PC-3 (cell line): ENCODE measurements at regions not wholly inside any gene's neighbourhood (a gene's known extent, or its start where the extent isn't known, plus 50 kb on each side); places are given as distances from the start of the nearest gene placed in this dataset.

ENCODE experiments used
- ATAC-seq: fragments of 200-7000 bp; cut with Tn5 transposase; 2 replicates; pipeline ENCODE4 v1.9.1; 2020; ENCODE audit warnings: mild to moderate bottlenecking, moderate library complexity
- BruUV-seq: library from RNA; stranded (reverse); fragments of 400-500 nt; replicated peaks from 2 replicates; lab custom pipeline; 2021; lab: Mats Ljungman, UMichigan
- CTCF ChIA-PET: fragments of 300-600 bp; sonication (Branson Sonifier 250); formaldehyde crosslinking; loops from one replicate; lab custom pipeline; 2022; ENCODE audit warnings: antibody characterized with exemption; lab: Charles Lee
- POLR2A ChIA-PET: fragments of 300-600 bp; sonication (Branson Sonifier 250); formaldehyde crosslinking; loops from one replicate; lab custom pipeline; 2022; ENCODE audit warnings: antibody characterized with exemption; ENCODE audit not compliant: unreplicated experiment; lab: Charles Lee
- DNase-seq: peaks from one replicate; pipeline ENCODE4 v3.0.0-alpha.2; 2015
- H2AFZ ChIP-seq: fragments of 300-600 bp; sonication (generic); 2 replicates; pipeline ENCODE4 v1.6.0; 2016; ENCODE audit warnings: antibody characterized with exemption, low read length
- H3F3A ChIP-seq: fragments of 300-600 bp; sonication (generic); one replicate; pipeline ENCODE4 v1.6.0; 2017; ENCODE audit warnings: antibody characterized with exemption, low read length, control low read depth, mild to moderate bottlenecking; ENCODE audit not compliant: unreplicated experiment
- H3K27ac ChIP-seq: fragments of 300-600 bp; sonication (generic); 2 replicates; pipeline ENCODE4 v1.5.1; 2016; ENCODE audit warnings: mild to moderate bottlenecking, low read length
- H3K27me3 ChIP-seq: fragments of 300-600 bp; sonication (generic); 2 replicates; pipeline ENCODE4 v1.6.1; 2016; ENCODE audit warnings: low read length, mixed read lengths
- H3K36me3 ChIP-seq: fragments of 300-600 bp; sonication (generic); 2 replicates; pipeline ENCODE4 v1.6.1; 2016; ENCODE audit warnings: low read depth, mixed run types, low read length, mixed read lengths
- H3K4me1 ChIP-seq: fragments of 300-600 bp; sonication (generic); 2 replicates; pipeline ENCODE4 v1.5.1; 2016; ENCODE audit warnings: low read length; ENCODE audit not compliant: insufficient read depth
- H3K4me2 ChIP-seq: fragments of 300-600 bp; sonication (generic); 2 replicates; pipeline ENCODE4 v1.6.0; 2016; ENCODE audit warnings: low read length
- H3K4me3 ChIP-seq: fragments of 300-600 bp; sonication (generic); 2 replicates; pipeline ENCODE4 v1.5.1; 2016; ENCODE audit warnings: mild to moderate bottlenecking, low read length, mixed read lengths
- H3K79me2 ChIP-seq: fragments of 300-600 bp; sonication (generic); 2 replicates; pipeline ENCODE4 v1.6.1; 2017; ENCODE audit warnings: low read length, mixed read lengths
- H3K9ac ChIP-seq: fragments of 300-600 bp; sonication (generic); 2 replicates; pipeline ENCODE4 v1.6.0; 2016; ENCODE audit warnings: mild to moderate bottlenecking, low read length
- H3K9me2 ChIP-seq: fragments of 300-600 bp; sonication (generic); replicated peaks from 2 replicates; pipeline ENCODE4 v1.6.1; 2016; ENCODE audit warnings: mixed run types, low read length, mixed read lengths
- H3K9me3 ChIP-seq: fragments of 300-600 bp; sonication (generic); 2 replicates; pipeline ENCODE4 v1.6.1; 2016; ENCODE audit warnings: low read length, mixed read lengths
- H4K20me1 ChIP-seq: fragments of 300-600 bp; sonication (generic); 2 replicates; pipeline ENCODE4 v1.6.1; 2016; ENCODE audit warnings: low read length, mixed read lengths
- CTCF ChIP-seq: fragments of 300-600 bp; sonication (generic); conservative IDR thresholded peaks from 2 replicates; pipeline ENCODE4 v1.5.1; 2017; ENCODE audit warnings: antibody characterized with exemption, low read depth, mild to moderate bottlenecking, low read length
- EZH2 ChIP-seq: fragments of 300-600 bp; sonication (generic); IDR thresholded peaks from one replicate; pipeline ENCODE4 v1.6.1; 2017; ENCODE audit warnings: antibody characterized with exemption, mild to moderate bottlenecking, low read length; ENCODE audit not compliant: unreplicated experiment
- EZH2phosphoT487 ChIP-seq: fragments of 300-600 bp; sonication (generic); IDR thresholded peaks from 2 replicates; pipeline ENCODE4 v1.6.1; 2018; ENCODE audit warnings: mild to moderate bottlenecking, antibody characterized with exemption, low read length, borderline replicate concordance
- intact Hi-C: fragments of 100-400 bp; cut with micrococcal nuclease; formaldehyde crosslinking; loops from 2 replicates; pipeline ENCODE4 v1.9.0; 2023

GRCh38 chr9:26437056-26437711 is 455.4 kb downstream of the CAAP1 start:
- Histone ChIP-seq H3K36me3 (no peaks in the 10 kb centered on the region), H3K4me1 (no peaks in the 10 kb centered on the region), H3K27me3 (0 out of 2 replicates have a peak, but pooled peaks cover 10% of the 10 kb centered on the region), H2AFZ (no peak overlapping the region), H3K4me2 (no peak overlapping the region), H3K9ac (no peak overlapping the region), H3K9me2 (no peaks in the 10 kb centered on the region), H3K27ac (no peak overlapping the region), H4K20me1 (no peaks in the 10 kb centered on the region), H3K9me3 (no peaks in the 10 kb centered on the region), H3K4me3 (no peak overlapping the region), H3K79me2 (no peaks in the 10 kb centered on the region), H3F3A (no peaks in the 10 kb centered on the region)
- intact Hi-C loops = no loop called here
- no peak for TF ChIP-seq CTCF
- no peak for TF ChIP-seq EZH2
- TF ChIP-seq EZH2phosphoT487 = no peak
- DNase-seq = no peak
- no peak for ATAC-seq
- ChIA-PET POLR2A (no interaction called here), CTCF (no interaction called here)
- no TSS peak for BruUV-seq

DNA sequence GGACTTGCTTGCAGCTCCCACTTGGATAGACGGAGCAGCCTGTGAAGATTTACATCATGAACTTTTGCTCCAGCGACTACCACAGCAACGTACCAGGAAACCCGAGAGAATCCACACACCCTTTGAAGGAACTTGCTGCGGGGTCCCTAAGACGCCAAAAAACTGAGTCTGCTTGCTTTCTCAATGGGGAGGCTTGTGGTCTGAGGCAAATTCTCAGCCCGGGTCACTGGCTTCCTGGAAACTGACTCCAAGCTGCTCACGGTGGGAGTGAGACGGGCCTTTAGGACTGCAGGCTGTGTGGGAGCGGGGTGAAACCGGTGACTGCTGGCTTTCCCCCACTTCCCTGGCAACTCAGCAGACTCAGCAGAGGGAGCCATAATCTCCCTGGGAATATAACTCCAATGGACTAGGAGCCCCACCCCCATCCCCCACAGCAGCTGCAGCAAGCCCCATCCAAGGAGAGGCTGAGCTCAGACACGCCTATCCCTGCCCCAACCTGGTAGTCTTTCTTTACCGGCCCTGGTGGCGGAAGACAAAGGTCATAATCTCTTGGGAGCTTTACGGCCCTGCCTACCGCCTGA is 466.0 kb downstream of the CAAP1 start:
- Histone ChIP-seq H3K9me2 (no peaks in the 10 kb centered on the region), H3K79me2 (no peaks in the 10 kb centered on the region), H3K27ac (no peak overlapping the region), H2AFZ (no peak overlapping the region), H3F3A (no peaks in the 10 kb centered on the region), H3K4me3 (no peak overlapping the region), H3K36me3 (no peaks in the 10 kb centered on the region), H3K9ac (no peak overlapping the region), H3K9me3 (no peaks in the 10 kb centered on the region), H3K4me2 (no peak overlapping the region), H3K27me3 (peaks cover 35% of the 10 kb centered on the region), H4K20me1 (no peaks in the 10 kb centered on the region), H3K4me1 (no peaks in the 10 kb centered on the region)
- TF ChIP-seq EZH2 = no peak
- TF ChIP-seq EZH2phosphoT487 = no peak
- no peak for TF ChIP-seq CTCF
- intact Hi-C loops = no loop called here
- BruUV-seq = no TSS peak
- ChIA-PET CTCF (no interaction called here), POLR2A (no interaction called here)
- DNase-seq (no peak), ATAC-seq (no peak)

DNA sequence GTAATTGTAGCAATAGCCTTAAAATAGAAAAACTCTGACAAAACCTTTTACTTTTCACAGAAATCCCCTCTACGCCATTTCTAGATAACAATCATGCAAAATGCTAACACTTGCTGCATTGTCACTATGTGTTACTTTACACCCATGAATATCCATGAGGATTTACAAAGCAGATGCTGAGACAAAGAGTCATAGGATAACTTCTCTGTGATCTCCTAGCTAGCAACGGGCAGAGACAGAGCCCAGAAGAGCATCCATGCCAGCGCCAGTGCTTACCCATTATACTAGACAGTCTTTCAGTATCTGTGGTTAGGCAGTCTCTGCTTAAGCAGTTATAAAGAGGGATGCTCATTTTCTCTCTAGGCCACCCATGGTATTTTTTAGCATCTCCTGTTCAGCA is 474.1 kb downstream of the CAAP1 start:
- no peak overlapping the region for H3K27ac ChIP-seq
- H3K4me1 ChIP-seq = no peaks in the 10 kb centered on the region
- H4K20me1 ChIP-seq = no peaks in the 10 kb centered on the region
- no peak overlapping the region for H3K9ac ChIP-seq
- POLR2A ChIA-PET = no interaction called here
- TF ChIP-seq EZH2phosphoT487 = no peak
- no peak for TF ChIP-seq CTCF
- TF ChIP-seq EZH2 = no peak
- DNase-seq = no peak
- H3K9me2 ChIP-seq = no peaks in the 10 kb centered on the region
- H3K27me3 ChIP-seq = peaks cover 20% of the 10 kb centered on the region; the same call in 1 of the 2 replicates
- H3K9me3 ChIP-seq = no peaks in the 10 kb centered on the region
- intact Hi-C loops = no loop called here
- BruUV-seq = no TSS peak
- no peaks in the 10 kb centered on the region for H3K79me2 ChIP-seq
- H3F3A ChIP-seq = no peaks in the 10 kb centered on the region
- CTCF ChIA-PET = no interaction called here
- no peak overlapping the region for H3K4me2 ChIP-seq
- no peak for ATAC-seq
- H2AFZ ChIP-seq = no peak overlapping the region
- no peaks in the 10 kb centered on the region for H3K36me3 ChIP-seq
- no peak overlapping the region for H3K4me3 ChIP-seq
